IMR-90 (cell line): ENCODE measurements at regions not wholly inside any gene's neighbourhood (a gene's known extent, or its start where the extent isn't known, plus 50 kb on each side); places are given as distances from the start of the nearest gene placed in this dataset.

Source experiments
- ATAC-seq: fragments of 200-7000 bp; cut with Tn5 transposase; 2 replicates; pipeline ENCODE4 v1.9.1; 2020; ENCODE audit warnings: low read depth, mild to moderate bottlenecking, moderate library complexity
- BruUV-seq: library from RNA; stranded (reverse); fragments of 400-500 nt; replicated peaks from 2 replicates; lab custom pipeline; 2021; lab: Mats Ljungman, UMichigan
- CTCF ChIA-PET: fragments of 300-600 bp; formaldehyde crosslinking; extraction: SDS; loops from one replicate; lab custom pipeline; 2021; ENCODE audit warnings: antibody characterized with exemption; lab: Yijun Ruan, JAX
- POLR2A ChIA-PET: fragments of 300-600 bp; sonication (Branson Sonifier 250); formaldehyde crosslinking; loops from one replicate; lab custom pipeline; 2022; ENCODE audit warnings: antibody characterized with exemption; ENCODE audit not compliant: unreplicated experiment; lab: Charles Lee
- DNase-seq: peaks from one replicate; pipeline ENCODE4 v3.0.0; 2013
- H2AFZ ChIP-seq: replicated peaks from 2 replicates; pipeline ENCODE3; 2013; ENCODE audit warnings: low read length, mild to moderate bottlenecking; ENCODE audit not compliant: poor library complexity
- H2AK5ac ChIP-seq: 2 replicates; pipeline ENCODE4 v1.6.1; 2013; ENCODE audit warnings: low read depth, low read length, inconsistent platforms
- H2AK9ac ChIP-seq: replicated peaks from 2 replicates; pipeline ENCODE3; 2013; ENCODE audit warnings: mild to moderate bottlenecking, low read depth, low read length, moderate library complexity; ENCODE audit not compliant: poor library complexity
- H2BK120ac ChIP-seq: 2 replicates; pipeline ENCODE4 v1.6.1; 2013; ENCODE audit warnings: low read depth, low read length, inconsistent platforms
- H2BK15ac ChIP-seq: 3 replicates; pipeline ENCODE4 v1.6.1; 2013; ENCODE audit warnings: low read depth, low read length, inconsistent platforms
- H2BK20ac ChIP-seq: 2 replicates; pipeline ENCODE4 v1.6.1; 2013; ENCODE audit warnings: low read depth, mild to moderate bottlenecking, inconsistent platforms, low read length, moderate library complexity
- H2BK5ac ChIP-seq: 2 replicates; pipeline ENCODE4 v1.6.1; 2013; ENCODE audit warnings: mild to moderate bottlenecking, low read depth, low read length, inconsistent platforms; ENCODE audit not compliant: poor library complexity, severe bottlenecking
- H3K14ac ChIP-seq: replicated peaks from 2 replicates; pipeline ENCODE4 v1.6.1; 2013; ENCODE audit warnings: low read depth, low read length, inconsistent platforms
- H3K18ac ChIP-seq: 2 replicates; pipeline ENCODE4 v1.6.1; 2013; ENCODE audit warnings: low read depth, low read length, control low read depth
- H3K23ac ChIP-seq: 2 replicates; pipeline ENCODE4 v1.6.1; 2013; ENCODE audit warnings: low read depth, low read length, inconsistent platforms
- H3K27ac ChIP-seq: 2 replicates; pipeline ENCODE4 v1.5.1; 2013; ENCODE audit warnings: mild to moderate bottlenecking, control low read depth, low read length; ENCODE audit not compliant: insufficient read depth
- H3K27me3 ChIP-seq: 2 replicates; pipeline ENCODE4 v1.6.1; 2013; ENCODE audit warnings: low read length; ENCODE audit not compliant: control insufficient read depth, insufficient read depth
- H3K36me3 ChIP-seq: 2 replicates; pipeline ENCODE4 v1.6.1; 2013; ENCODE audit warnings: low read length, mixed read lengths; ENCODE audit not compliant: control insufficient read depth, insufficient read depth
- H3K4ac ChIP-seq: 2 replicates; pipeline ENCODE4 v1.6.1; 2013; ENCODE audit warnings: low read depth, low read length, inconsistent platforms
- H3K4me1 ChIP-seq: 2 replicates; pipeline ENCODE4 v1.6.1; 2013; ENCODE audit warnings: low read length, mixed read lengths; ENCODE audit not compliant: control insufficient read depth, insufficient read depth
- H3K4me2 ChIP-seq: 2 replicates; pipeline ENCODE4 v1.6.1; 2013; ENCODE audit warnings: low read depth, mild to moderate bottlenecking, control low read depth, low read length, moderate library complexity
- H3K4me3 ChIP-seq: 2 replicates; pipeline ENCODE4 v1.5.1; 2013; ENCODE audit warnings: low read depth, mild to moderate bottlenecking, control low read depth, low read length, moderate library complexity; ENCODE audit not compliant: insufficient read depth
- H3K56ac ChIP-seq: 2 replicates; pipeline ENCODE4 v1.6.1; 2013; ENCODE audit warnings: low read length, inconsistent platforms; ENCODE audit not compliant: insufficient read depth; ENCODE audit errors: extremely low read depth
- H3K79me1 ChIP-seq, 2 experiments: 2 replicates each; pipeline ENCODE4 v1.6.1; 2013; ENCODE audit warnings: low read length in 2 of 2, inconsistent platforms in 1 of 2, low read depth in 1 of 2
- H3K9ac ChIP-seq: 2 replicates; pipeline ENCODE4 v1.6.1; 2013; ENCODE audit warnings: low read depth, low read length, control low read depth
- H3K9me1 ChIP-seq: 2 replicates; pipeline ENCODE4 v1.6.1; 2013; ENCODE audit warnings: low read length, inconsistent platforms; ENCODE audit not compliant: insufficient read depth
- H3K9me3 ChIP-seq: 2 replicates; pipeline ENCODE4 v1.6.1; 2013; ENCODE audit warnings: low read length; ENCODE audit not compliant: control insufficient read depth, insufficient read depth
- H4K20me1 ChIP-seq: 2 replicates; pipeline ENCODE4 v1.6.1; 2013; ENCODE audit warnings: low read length, inconsistent platforms; ENCODE audit not compliant: insufficient read depth
- H4K5ac ChIP-seq: 2 replicates; pipeline ENCODE4 v1.6.1; 2013; ENCODE audit warnings: mild to moderate bottlenecking, low read depth, low read length, control low read depth
- H4K8ac ChIP-seq, 2 experiments: 2 replicates each; pipeline ENCODE4 v1.6.1; 2013; ENCODE audit warnings: low read depth in 2 of 2, low read length in 2 of 2, control low read depth in 1 of 2, inconsistent platforms in 1 of 2
- H4K91ac ChIP-seq: 2 replicates; pipeline ENCODE4 v1.6.1; 2013; ENCODE audit warnings: low read depth, low read length, inconsistent platforms; ENCODE audit not compliant: insufficient read depth
- BHLHE40 ChIP-seq: fragments of 150-350 bp; IDR thresholded peaks from 2 replicates; pipeline ENCODE4 v1.6.1; 2016; ENCODE audit warnings: mild to moderate bottlenecking, low read depth, low read length
- CEBPB ChIP-seq: IDR thresholded peaks from 2 replicates; pipeline ENCODE4 v1.6.1; 2012; ENCODE audit warnings: low read depth, low read length, improper control_type of control experiment
- CHD1 ChIP-seq: IDR thresholded peaks from 2 replicates; pipeline ENCODE4 v1.6.1; 2012; ENCODE audit warnings: low read depth, low read length, improper control_type of control experiment
- FOS ChIP-seq: fragments of 150-350 bp; IDR thresholded peaks from 2 replicates; pipeline ENCODE4 v1.6.1; 2016; ENCODE audit warnings: low read depth, low read length
- MAFK ChIP-seq: IDR thresholded peaks from 2 replicates; pipeline ENCODE4 v1.6.1; 2012; ENCODE audit warnings: low read depth, low read length, improper control_type of control experiment
- MAZ ChIP-seq: IDR thresholded peaks from 2 replicates; pipeline ENCODE4 v1.6.1; 2012; ENCODE audit warnings: low read depth, mild to moderate bottlenecking, low read length, improper control_type of control experiment, moderate library complexity, borderline replicate concordance
- MXI1 ChIP-seq: IDR thresholded peaks from 2 replicates; pipeline ENCODE4 v1.6.1; 2012; ENCODE audit warnings: low read depth, mild to moderate bottlenecking, low read length, moderate library complexity, borderline replicate concordance
- NFE2L2 ChIP-seq: fragments of 150-350 bp; IDR thresholded peaks from 2 replicates; pipeline ENCODE4 v1.6.1; 2016; ENCODE audit warnings: low read depth, mild to moderate bottlenecking, low read length
- POLR2A ChIP-seq: IDR thresholded peaks from 2 replicates; pipeline ENCODE4 v1.6.1; 2012; ENCODE audit warnings: mild to moderate bottlenecking, low read depth, low read length
- RAD21 ChIP-seq: IDR thresholded peaks from 2 replicates; pipeline ENCODE4 v1.6.1; 2012; ENCODE audit warnings: low read length, improper control_type of control experiment
- RCOR1 ChIP-seq: IDR thresholded peaks from 2 replicates; pipeline ENCODE4 v1.6.1; 2012; ENCODE audit warnings: mild to moderate bottlenecking, low read length, improper control_type of control experiment; ENCODE audit not compliant: insufficient replicate concordance
- RFX5 ChIP-seq: IDR thresholded peaks from 2 replicates; pipeline ENCODE4 v1.8.0; 2012; ENCODE audit warnings: low read depth, mild to moderate bottlenecking, low read length, moderate library complexity
- SMC3 ChIP-seq: fragments of 150-350 bp; IDR thresholded peaks from 2 replicates; pipeline ENCODE4 v1.6.1; 2016; ENCODE audit warnings: low read depth, mild to moderate bottlenecking, antibody characterized with exemption, low read length, moderate library complexity
- WGBS, 2 experiments: methylation state at CpG; one replicate each; pipeline versions ENCODE4 v1.1.5 to v1.1.7; 2013; ENCODE audit warnings: missing lambda C conversion rate in 2 of 2; ENCODE audit not compliant: insufficient read length in 1 of 2; ENCODE audit errors: extremely low coverage in 2 of 2; 5-methylcytosine and 5-hydroxymethylcytosine counted together
- dilution Hi-C: fragments of 300-500 bp; cut with HindIII; formaldehyde crosslinking; loops from one replicate; pipeline ENCODE4 v1.14.3; 2018; ENCODE audit warnings: low sequenced_read_pairs; ENCODE audit not compliant: unreplicated experiment
- in situ Hi-C: fragments of 300-500 bp; cut with MboI; formaldehyde crosslinking; loops from 3 replicates; pipeline ENCODE4 v1.14.3; 2019; ENCODE audit warnings: low sequenced_read_pairs, inconsistent platforms, mixed read lengths
- intact Hi-C: fragments of 100-400 bp; cut with micrococcal nuclease; formaldehyde crosslinking; loops from 2 replicates; pipeline ENCODE4 v1.10.0; 2022
- TF ChIP-seq, protein P1 (sequence below): fragments of 150-350 bp; IDR thresholded peaks from 2 replicates; pipeline ENCODE4 v1.6.1; 2016; ENCODE audit warnings: low read depth, mild to moderate bottlenecking, low read length, moderate library complexity, borderline replicate concordance
- TF ChIP-seq, protein P2 (sequence below): fragments of 150-350 bp; IDR thresholded peaks from 2 replicates; pipeline ENCODE4 v1.6.1; 2017; ENCODE audit warnings: mild to moderate bottlenecking, antibody characterized with exemption, low read length, low read depth
- TF ChIP-seq, protein P3 (sequence below): conservative IDR thresholded peaks from 2 replicates; pipeline ENCODE4 v1.5.1; 2012; ENCODE audit warnings: mild to moderate bottlenecking, low read depth, low read length, improper control_type of control experiment

DNA sequence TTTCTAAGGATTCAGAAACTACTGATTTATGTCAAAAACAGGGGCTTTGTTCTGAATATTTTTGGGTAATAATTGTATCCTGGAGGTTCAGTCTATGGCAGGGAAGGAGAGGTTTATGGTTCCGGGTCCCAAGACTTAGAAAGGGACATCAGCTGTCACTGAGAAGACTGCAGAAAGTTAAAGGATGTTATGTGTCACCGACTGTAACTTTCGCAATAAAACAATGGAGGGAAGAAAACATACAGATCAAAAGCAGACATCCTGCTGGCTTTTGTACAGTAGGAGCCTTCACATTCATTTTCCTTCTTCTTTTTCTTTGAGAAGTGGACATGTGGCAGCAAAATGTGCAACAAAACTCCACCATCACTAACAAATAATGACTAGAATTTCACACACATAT lies 900.7 kb upstream of the SOX11 start:
- no TSS peak for BruUV-seq
- no peak overlapping the region for H3K4me2 ChIP-seq
- no peak overlapping the region for H3K27ac ChIP-seq
- no peaks in the 10 kb centered on the region for H3K4me1 ChIP-seq
- intact Hi-C loops = no loop called here
- no peak overlapping the region for H2BK120ac ChIP-seq
- H3K36me3 ChIP-seq = no peaks in the 10 kb centered on the region
- no peak for TF ChIP-seq CEBPB
- no peak for TF ChIP-seq RFX5
- no peak for TF ChIP-seq BHLHE40
- TF ChIP-seq, protein P1, sequence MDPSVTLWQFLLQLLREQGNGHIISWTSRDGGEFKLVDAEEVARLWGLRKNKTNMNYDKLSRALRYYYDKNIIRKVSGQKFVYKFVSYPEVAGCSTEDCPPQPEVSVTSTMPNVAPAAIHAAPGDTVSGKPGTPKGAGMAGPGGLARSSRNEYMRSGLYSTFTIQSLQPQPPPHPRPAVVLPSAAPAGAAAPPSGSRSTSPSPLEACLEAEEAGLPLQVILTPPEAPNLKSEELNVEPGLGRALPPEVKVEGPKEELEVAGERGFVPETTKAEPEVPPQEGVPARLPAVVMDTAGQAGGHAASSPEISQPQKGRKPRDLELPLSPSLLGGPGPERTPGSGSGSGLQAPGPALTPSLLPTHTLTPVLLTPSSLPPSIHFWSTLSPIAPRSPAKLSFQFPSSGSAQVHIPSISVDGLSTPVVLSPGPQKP = no peak
- TF ChIP-seq, protein P2, sequence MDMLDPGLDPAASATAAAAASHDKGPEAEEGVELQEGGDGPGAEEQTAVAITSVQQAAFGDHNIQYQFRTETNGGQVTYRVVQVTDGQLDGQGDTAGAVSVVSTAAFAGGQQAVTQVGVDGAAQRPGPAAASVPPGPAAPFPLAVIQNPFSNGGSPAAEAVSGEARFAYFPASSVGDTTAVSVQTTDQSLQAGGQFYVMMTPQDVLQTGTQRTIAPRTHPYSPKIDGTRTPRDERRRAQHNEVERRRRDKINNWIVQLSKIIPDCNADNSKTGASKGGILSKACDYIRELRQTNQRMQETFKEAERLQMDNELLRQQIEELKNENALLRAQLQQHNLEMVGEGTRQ = no peak
- TF ChIP-seq NFE2L2 = no peak
- no peak for TF ChIP-seq MAFK
- TF ChIP-seq FOS = no peak
- TF ChIP-seq CHD1 = no peak
- no peak for TF ChIP-seq MAZ
- no peak for TF ChIP-seq RAD21
- TF ChIP-seq RCOR1 = no peak
- no peak for TF ChIP-seq SMC3
- TF ChIP-seq, protein P3, sequence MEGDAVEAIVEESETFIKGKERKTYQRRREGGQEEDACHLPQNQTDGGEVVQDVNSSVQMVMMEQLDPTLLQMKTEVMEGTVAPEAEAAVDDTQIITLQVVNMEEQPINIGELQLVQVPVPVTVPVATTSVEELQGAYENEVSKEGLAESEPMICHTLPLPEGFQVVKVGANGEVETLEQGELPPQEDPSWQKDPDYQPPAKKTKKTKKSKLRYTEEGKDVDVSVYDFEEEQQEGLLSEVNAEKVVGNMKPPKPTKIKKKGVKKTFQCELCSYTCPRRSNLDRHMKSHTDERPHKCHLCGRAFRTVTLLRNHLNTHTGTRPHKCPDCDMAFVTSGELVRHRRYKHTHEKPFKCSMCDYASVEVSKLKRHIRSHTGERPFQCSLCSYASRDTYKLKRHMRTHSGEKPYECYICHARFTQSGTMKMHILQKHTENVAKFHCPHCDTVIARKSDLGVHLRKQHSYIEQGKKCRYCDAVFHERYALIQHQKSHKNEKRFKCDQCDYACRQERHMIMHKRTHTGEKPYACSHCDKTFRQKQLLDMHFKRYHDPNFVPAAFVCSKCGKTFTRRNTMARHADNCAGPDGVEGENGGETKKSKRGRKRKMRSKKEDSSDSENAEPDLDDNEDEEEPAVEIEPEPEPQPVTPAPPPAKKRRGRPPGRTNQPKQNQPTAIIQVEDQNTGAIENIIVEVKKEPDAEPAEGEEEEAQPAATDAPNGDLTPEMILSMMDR = no peak
- no peak for TF ChIP-seq MXI1
- TF ChIP-seq POLR2A = no peak
- no peak overlapping the region for H2BK15ac ChIP-seq
- no CpG with 5 or more reads among the region's 3 CpGs for WGBS, 2 experiments
- no peak overlapping the region for H2BK20ac ChIP-seq
- no peak for DNase-seq
- no peak for ATAC-seq
- H2AFZ ChIP-seq = no peak overlapping the region
- no peak overlapping the region for H4K8ac ChIP-seq
- dilution Hi-C loops = no loop called here
- H4K5ac ChIP-seq = no peak overlapping the region
- H3K18ac ChIP-seq = no peak overlapping the region
- CTCF ChIA-PET = no interaction called here
- H3K27me3 ChIP-seq = no peaks in the 10 kb centered on the region
- no peak overlapping the region for H3K4me3 ChIP-seq
- H4K20me1 ChIP-seq = no peaks in the 10 kb centered on the region
- H3K14ac ChIP-seq = no peak overlapping the region
- peaks cover 10% of the 10 kb centered on the region for H3K9me3 ChIP-seq
- no peak overlapping the region for H3K4ac ChIP-seq
- POLR2A ChIA-PET = no interaction called here
- no peak overlapping the region for H2AK9ac ChIP-seq
- H2AK5ac ChIP-seq = no peak overlapping the region
- no peak overlapping the region for H3K56ac ChIP-seq
- no peak overlapping the region for H3K9ac ChIP-seq
- H2BK5ac ChIP-seq = no peak overlapping the region
- in situ Hi-C loops = no loop called here
- no peaks in the 10 kb centered on the region for H3K9me1 ChIP-seq
- no peak overlapping the region for H3K23ac ChIP-seq
- H4K91ac ChIP-seq = no peak overlapping the region
- H3K79me1 ChIP-seq = no peaks in the 10 kb centered on the region
